Liver (tissue), 8 donors: ENCODE measurements at regions not wholly inside any gene's neighbourhood (a gene's known extent, or its start where the extent isn't known, plus 50 kb on each side); places are given as distances from the start of the nearest gene placed in this dataset.

Source experiments
- DNase-seq: peaks from one replicate; pipeline ENCODE4 v3.0.0-alpha.2; 2017; ENCODE audit warnings: low spot score
- H3K27ac ChIP-seq, 2 donors: one replicate each; pipeline ENCODE4 v1.7.0; 2013; ENCODE audit warnings: inconsistent platforms in 2 of 2, low read length in 2 of 2, control low read depth in 1 of 2, low read depth in 1 of 2, mild to moderate bottlenecking in 1 of 2
- H3K27me3 ChIP-seq, 4 donors: one replicate each; pipeline versions ENCODE4 v1.6.1 to v1.7.0; 2013; ENCODE audit warnings: low read length in 3 of 4, inconsistent platforms in 1 of 4, mild to moderate bottlenecking in 1 of 4, moderate library complexity in 1 of 4; ENCODE audit not compliant: control insufficient read depth in 4 of 4, insufficient read depth in 4 of 4
- H3K36me3 ChIP-seq, 4 donors: one replicate each; pipeline versions ENCODE4 v1.6.1 to v1.7.0; 2013; ENCODE audit warnings: low read length in 3 of 4, mild to moderate bottlenecking in 3 of 4, low read depth in 1 of 4, moderate library complexity in 1 of 4; ENCODE audit not compliant: control insufficient read depth in 4 of 4, insufficient read depth in 3 of 4
- H3K4me1 ChIP-seq, 4 donors: one replicate each; pipeline versions ENCODE4 v1.6.1 to v1.7.0; 2013; ENCODE audit warnings: low read length in 3 of 4, mild to moderate bottlenecking in 3 of 4, moderate library complexity in 1 of 4; ENCODE audit not compliant: control insufficient read depth in 4 of 4, insufficient read depth in 4 of 4
- H3K4me3 ChIP-seq, 3 donors: one replicate each; pipeline versions ENCODE4 v1.6.1 to v1.7.0; 2013; ENCODE audit warnings: low read length in 3 of 3, control low read depth in 1 of 3, low read depth in 1 of 3, mild to moderate bottlenecking in 1 of 3
- H3K9ac ChIP-seq, 2 donors: one replicate each; pipeline ENCODE4 v1.7.0; 2013; ENCODE audit warnings: low read length in 2 of 2, mild to moderate bottlenecking in 2 of 2, moderate library complexity in 2 of 2, control low read depth in 1 of 2, low read depth in 1 of 2
- H3K9me3 ChIP-seq, 4 donors: one replicate each; pipeline versions ENCODE4 v1.6.1 to v1.7.0; 2013; ENCODE audit warnings: low read length in 3 of 4; ENCODE audit not compliant: control insufficient read depth in 4 of 4
- EGR1 ChIP-seq, 2 donors: IDR thresholded peaks; 2 replicates each; pipeline ENCODE4 v1.6.1; 2016 to 2018; ENCODE audit warnings: antibody characterized with exemption in 2 of 2, low read depth in 2 of 2
- FOXA1 ChIP-seq: IDR thresholded peaks from 2 replicates; pipeline ENCODE4 v1.6.1; 2016; ENCODE audit warnings: antibody characterized with exemption
- FOXA2 ChIP-seq: IDR thresholded peaks from 2 replicates; pipeline ENCODE4 v1.6.1; 2016; ENCODE audit warnings: antibody characterized with exemption
- GABPA ChIP-seq, 2 donors: IDR thresholded peaks in 1 of 2; conservative IDR thresholded peaks in 1 of 2; 2 replicates each; pipeline ENCODE4 v1.6.1; 2016; ENCODE audit warnings: antibody characterized with exemption in 2 of 2, mild to moderate bottlenecking in 1 of 2, moderate library complexity in 1 of 2
- HNF4A ChIP-seq, 2 donors: conservative IDR thresholded peaks; 2 replicates each; pipeline ENCODE4 v1.6.1; 2016; ENCODE audit warnings: antibody characterized with exemption in 2 of 2, mild to moderate bottlenecking in 2 of 2
- HNF4G ChIP-seq: IDR thresholded peaks from 2 replicates; pipeline ENCODE4 v1.6.1; 2016; ENCODE audit warnings: antibody characterized with exemption
- JUND ChIP-seq, 2 donors: IDR thresholded peaks; 2 replicates each; pipeline ENCODE4 v1.6.1; 2016; ENCODE audit warnings: antibody characterized with exemption in 2 of 2
- NR2F2 ChIP-seq: IDR thresholded peaks from 2 replicates; pipeline ENCODE4 v1.6.1; 2016; ENCODE audit warnings: antibody characterized with exemption
- RAD21 ChIP-seq, 2 donors: IDR thresholded peaks; 2 replicates each; pipeline ENCODE4 v1.6.1; 2016; ENCODE audit warnings: antibody characterized with exemption in 2 of 2, mild to moderate bottlenecking in 2 of 2
- RXRA ChIP-seq, 2 donors: IDR thresholded peaks; 2 replicates each; pipeline ENCODE4 v1.6.1; 2017 to 2018; ENCODE audit warnings: antibody characterized with exemption in 2 of 2, mild to moderate bottlenecking in 1 of 2
- SP1 ChIP-seq: IDR thresholded peaks from 2 replicates; pipeline ENCODE4 v1.6.1; 2018; ENCODE audit warnings: antibody characterized with exemption, mild to moderate bottlenecking
- TAF1 ChIP-seq: conservative IDR thresholded peaks from 2 replicates; pipeline ENCODE4 v1.6.1; 2016; ENCODE audit warnings: antibody characterized with exemption, mild to moderate bottlenecking
- YY1 ChIP-seq: IDR thresholded peaks from 2 replicates; pipeline ENCODE4 v1.6.1; 2016; ENCODE audit warnings: antibody characterized with exemption, mild to moderate bottlenecking
- WGBS: extraction: QIAGEN DNeasy Blood & Tissue Kit; methylation state at CpG from one replicate; pipeline ENCODE4 v1.1.7; 2013; 5-methylcytosine and 5-hydroxymethylcytosine counted together
- TF ChIP-seq, protein P1 (sequence below): IDR thresholded peaks from 2 replicates; pipeline ENCODE4 v1.6.1; 2016; ENCODE audit warnings: antibody characterized with exemption
- TF ChIP-seq, protein P2 (sequence below): fragments of 150-350 bp; IDR thresholded peaks from 2 replicates; pipeline ENCODE4 v1.5.1; 2017; ENCODE audit warnings: improper control_type of control experiment, low read depth, low read length; ENCODE audit not compliant: missing input control
- TF ChIP-seq, protein P3 (sequence below): IDR thresholded peaks from 2 replicates; pipeline ENCODE4 v1.6.1; 2016; ENCODE audit warnings: antibody characterized with exemption
- TF ChIP-seq, protein P4 (sequence below): IDR thresholded peaks from 2 replicates; pipeline ENCODE4 v1.6.1; 2016; ENCODE audit warnings: antibody characterized with exemption
- TF ChIP-seq, protein P5 (sequence below): IDR thresholded peaks from 2 replicates; pipeline ENCODE4 v1.6.1; 2016; ENCODE audit warnings: antibody characterized with exemption, mild to moderate bottlenecking
- donor health status: healthy.
- donor health status: healthy.
- donor health status: healthy.
- donor health status: healthy.
- donor health status: healthy.

DNA sequence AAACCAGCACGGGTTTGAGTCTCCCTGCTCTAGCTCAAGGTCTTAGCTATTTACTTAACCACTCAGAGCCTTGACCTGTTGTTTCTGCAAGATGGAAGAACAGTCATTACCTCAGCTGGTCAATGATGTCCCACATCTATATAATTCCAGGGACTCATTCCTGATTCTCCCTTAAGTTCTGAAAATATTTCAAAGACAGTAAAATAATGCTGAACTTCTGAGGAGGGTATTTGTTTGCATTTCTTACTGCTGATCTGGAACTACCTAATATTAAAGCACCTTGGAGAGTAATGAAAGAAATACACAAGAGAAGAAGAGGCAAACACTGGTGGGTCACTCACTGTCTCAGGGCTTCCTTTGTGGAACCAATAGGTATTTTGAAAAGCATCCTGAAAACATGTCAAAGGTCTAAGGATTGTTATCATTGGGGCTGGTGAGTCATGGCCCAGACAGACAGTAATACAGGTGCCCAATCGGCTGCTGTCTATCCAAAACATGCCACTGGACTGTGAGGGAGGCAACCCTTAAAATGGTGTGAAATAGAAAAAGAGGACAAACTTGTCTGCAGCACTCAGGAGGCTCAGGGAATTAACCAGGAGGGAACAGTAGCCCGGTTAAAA is 88.7 kb upstream of the EGLN3 start:
- Histone ChIP-seq H3K27ac (no peak overlapping the region), H3K4me3 (no peak overlapping the region), H3K9me3 (no peaks in the 10 kb centered on the region), H3K4me1 (no peaks in the 10 kb centered on the region), H3K36me3 (no peaks in the 10 kb centered on the region), H3K27me3 (no peaks in the 10 kb centered on the region), H3K9ac (no peak overlapping the region)
- 69% methylated on average over 3 of the region's 3 CpGs for WGBS
- no peak for TF ChIP-seq FOXA1
- TF ChIP-seq, protein P1, sequence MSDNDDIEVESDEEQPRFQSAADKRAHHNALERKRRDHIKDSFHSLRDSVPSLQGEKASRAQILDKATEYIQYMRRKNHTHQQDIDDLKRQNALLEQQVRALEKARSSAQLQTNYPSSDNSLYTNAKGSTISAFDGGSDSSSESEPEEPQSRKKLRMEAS, result no peak
- TF ChIP-seq HNF4G, result no peak
- TF ChIP-seq RAD21 (IDR thresholded peaks at IDR 0.05), result no peak
- TF ChIP-seq HNF4A (conservative IDR thresholded peaks at IDR 0.05), result no peak
- TF ChIP-seq SP1, result no peak
- no peak for TF ChIP-seq NR2F2
- no peak for TF ChIP-seq TAF1
- TF ChIP-seq, protein P2, sequence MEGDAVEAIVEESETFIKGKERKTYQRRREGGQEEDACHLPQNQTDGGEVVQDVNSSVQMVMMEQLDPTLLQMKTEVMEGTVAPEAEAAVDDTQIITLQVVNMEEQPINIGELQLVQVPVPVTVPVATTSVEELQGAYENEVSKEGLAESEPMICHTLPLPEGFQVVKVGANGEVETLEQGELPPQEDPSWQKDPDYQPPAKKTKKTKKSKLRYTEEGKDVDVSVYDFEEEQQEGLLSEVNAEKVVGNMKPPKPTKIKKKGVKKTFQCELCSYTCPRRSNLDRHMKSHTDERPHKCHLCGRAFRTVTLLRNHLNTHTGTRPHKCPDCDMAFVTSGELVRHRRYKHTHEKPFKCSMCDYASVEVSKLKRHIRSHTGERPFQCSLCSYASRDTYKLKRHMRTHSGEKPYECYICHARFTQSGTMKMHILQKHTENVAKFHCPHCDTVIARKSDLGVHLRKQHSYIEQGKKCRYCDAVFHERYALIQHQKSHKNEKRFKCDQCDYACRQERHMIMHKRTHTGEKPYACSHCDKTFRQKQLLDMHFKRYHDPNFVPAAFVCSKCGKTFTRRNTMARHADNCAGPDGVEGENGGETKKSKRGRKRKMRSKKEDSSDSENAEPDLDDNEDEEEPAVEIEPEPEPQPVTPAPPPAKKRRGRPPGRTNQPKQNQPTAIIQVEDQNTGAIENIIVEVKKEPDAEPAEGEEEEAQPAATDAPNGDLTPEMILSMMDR, result no peak
- no peak for TF ChIP-seq EGR1 (IDR thresholded peaks at IDR 0.05; ENCODE audit: low read depth in 2 of 2)
- no peak for TF ChIP-seq GABPA (IDR thresholded peaks at IDR 0.05 in 1 of 2, conservative IDR thresholded peaks at IDR 0.05 in 1 of 2)
- TF ChIP-seq, protein P3, sequence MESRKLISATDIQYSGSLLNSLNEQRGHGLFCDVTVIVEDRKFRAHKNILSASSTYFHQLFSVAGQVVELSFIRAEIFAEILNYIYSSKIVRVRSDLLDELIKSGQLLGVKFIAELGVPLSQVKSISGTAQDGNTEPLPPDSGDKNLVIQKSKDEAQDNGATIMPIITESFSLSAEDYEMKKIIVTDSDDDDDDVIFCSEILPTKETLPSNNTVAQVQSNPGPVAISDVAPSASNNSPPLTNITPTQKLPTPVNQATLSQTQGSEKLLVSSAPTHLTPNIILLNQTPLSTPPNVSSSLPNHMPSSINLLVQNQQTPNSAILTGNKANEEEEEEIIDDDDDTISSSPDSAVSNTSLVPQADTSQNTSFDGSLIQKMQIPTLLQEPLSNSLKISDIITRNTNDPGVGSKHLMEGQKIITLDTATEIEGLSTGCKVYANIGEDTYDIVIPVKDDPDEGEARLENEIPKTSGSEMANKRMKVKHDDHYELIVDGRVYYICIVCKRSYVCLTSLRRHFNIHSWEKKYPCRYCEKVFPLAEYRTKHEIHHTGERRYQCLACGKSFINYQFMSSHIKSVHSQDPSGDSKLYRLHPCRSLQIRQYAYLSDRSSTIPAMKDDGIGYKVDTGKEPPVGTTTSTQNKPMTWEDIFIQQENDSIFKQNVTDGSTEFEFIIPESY, result no peak
- TF ChIP-seq RXRA (IDR thresholded peaks at IDR 0.05), result no peak
- TF ChIP-seq, protein P4, sequence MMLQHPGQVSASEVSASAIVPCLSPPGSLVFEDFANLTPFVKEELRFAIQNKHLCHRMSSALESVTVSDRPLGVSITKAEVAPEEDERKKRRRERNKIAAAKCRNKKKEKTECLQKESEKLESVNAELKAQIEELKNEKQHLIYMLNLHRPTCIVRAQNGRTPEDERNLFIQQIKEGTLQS, result no peak
- TF ChIP-seq YY1, result no peak
- TF ChIP-seq, protein P5, sequence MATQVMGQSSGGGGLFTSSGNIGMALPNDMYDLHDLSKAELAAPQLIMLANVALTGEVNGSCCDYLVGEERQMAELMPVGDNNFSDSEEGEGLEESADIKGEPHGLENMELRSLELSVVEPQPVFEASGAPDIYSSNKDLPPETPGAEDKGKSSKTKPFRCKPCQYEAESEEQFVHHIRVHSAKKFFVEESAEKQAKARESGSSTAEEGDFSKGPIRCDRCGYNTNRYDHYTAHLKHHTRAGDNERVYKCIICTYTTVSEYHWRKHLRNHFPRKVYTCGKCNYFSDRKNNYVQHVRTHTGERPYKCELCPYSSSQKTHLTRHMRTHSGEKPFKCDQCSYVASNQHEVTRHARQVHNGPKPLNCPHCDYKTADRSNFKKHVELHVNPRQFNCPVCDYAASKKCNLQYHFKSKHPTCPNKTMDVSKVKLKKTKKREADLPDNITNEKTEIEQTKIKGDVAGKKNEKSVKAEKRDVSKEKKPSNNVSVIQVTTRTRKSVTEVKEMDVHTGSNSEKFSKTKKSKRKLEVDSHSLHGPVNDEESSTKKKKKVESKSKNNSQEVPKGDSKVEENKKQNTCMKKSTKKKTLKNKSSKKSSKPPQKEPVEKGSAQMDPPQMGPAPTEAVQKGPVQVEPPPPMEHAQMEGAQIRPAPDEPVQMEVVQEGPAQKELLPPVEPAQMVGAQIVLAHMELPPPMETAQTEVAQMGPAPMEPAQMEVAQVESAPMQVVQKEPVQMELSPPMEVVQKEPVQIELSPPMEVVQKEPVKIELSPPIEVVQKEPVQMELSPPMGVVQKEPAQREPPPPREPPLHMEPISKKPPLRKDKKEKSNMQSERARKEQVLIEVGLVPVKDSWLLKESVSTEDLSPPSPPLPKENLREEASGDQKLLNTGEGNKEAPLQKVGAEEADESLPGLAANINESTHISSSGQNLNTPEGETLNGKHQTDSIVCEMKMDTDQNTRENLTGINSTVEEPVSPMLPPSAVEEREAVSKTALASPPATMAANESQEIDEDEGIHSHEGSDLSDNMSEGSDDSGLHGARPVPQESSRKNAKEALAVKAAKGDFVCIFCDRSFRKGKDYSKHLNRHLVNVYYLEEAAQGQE, result no peak
- TF ChIP-seq JUND (IDR thresholded peaks at IDR 0.05), result no peak
- no peak for TF ChIP-seq FOXA2
- DNase-seq, result no peak
